Stimulated activated CD4-positive, alpha-beta T cell treated with anti-CD3 and anti-CD28 coated beads, Interleukin-1b, Interleukin-23, amount 100 ng/mL, for 1 hour (primary cell): ENCODE measurements at regions not wholly inside any gene's neighbourhood (a gene's known extent, or its start where the extent isn't known, plus 50 kb on each side); places are given as distances from the start of the nearest gene placed in this dataset.

Source experiments
- DNase-seq, 2 donors: peaks; one replicate each; pipeline ENCODE4 v3.0.0-alpha.2; 2020; ENCODE audit warnings: low read depth in 2 of 2

DNA sequence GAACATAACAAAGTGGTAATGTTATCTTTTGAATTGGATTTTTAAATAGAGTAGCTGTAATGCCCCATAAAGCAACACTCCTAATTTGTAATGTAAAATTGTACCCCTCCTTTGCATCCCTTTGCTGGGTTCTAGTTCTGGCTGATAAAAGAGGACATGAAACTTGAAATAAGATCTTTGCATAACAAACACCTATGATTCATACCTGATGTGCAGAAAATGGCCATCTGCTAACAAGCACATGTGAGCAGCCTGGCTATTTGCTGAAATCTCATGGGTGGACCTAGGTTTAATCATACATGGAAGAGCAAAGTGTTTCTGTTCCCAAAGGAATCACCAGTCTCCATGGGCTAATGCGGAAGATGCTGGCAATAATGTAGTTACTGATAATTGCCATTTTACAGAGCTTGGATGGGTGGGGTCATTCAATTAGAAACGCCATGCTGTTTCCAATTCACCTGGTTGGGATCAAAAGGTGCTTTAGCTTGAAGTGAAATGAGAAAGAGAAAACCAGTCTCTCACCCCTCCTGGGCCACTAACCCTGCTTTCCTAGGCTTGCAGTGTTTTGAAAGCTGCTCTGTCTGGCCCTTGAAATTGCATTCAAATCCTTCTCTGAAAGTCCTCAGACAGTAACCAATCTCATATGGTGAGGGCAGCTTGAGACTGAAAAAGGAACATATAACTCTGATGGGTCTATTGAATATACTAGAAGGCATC lies 585.1 kb downstream of the TLE4 start:
- DNase-seq, result no peak

DNA sequence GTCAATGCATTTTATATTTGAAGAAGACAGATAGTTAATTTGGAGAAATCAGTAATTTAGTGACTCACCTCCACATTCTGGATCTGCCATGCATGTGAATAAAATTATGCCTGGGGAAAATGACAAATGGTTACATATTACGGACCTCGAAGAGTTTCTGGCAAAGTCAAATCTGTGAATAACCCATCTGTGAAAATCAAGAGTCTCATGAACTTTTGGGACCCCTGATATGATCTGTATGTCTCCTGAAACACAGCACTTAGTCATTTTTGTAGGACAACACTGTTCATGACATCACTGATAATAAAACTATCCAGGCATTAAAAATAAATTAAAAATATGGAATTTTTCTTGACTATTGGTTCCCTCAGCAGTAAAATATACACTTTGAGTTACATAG lies 584.5 kb downstream of the TLE4 start:
- no peak for DNase-seq

- DNase-seq, result no peak
Observed at GRCh38 chr9:80147866-80148265, 576.1 kb downstream of the TLE4 start.

GRCh38 chr9:80146466-80146865 lies 574.7 kb downstream of the TLE4 start:
- no peak for DNase-seq

- no peak for DNase-seq
Observed at GRCh38 chr9:80144856-80145255, 573.1 kb downstream of the TLE4 start.

GRCh38 chr9:80144406-80144805 lies 572.6 kb downstream of the TLE4 start:
- no peak for DNase-seq

DNA sequence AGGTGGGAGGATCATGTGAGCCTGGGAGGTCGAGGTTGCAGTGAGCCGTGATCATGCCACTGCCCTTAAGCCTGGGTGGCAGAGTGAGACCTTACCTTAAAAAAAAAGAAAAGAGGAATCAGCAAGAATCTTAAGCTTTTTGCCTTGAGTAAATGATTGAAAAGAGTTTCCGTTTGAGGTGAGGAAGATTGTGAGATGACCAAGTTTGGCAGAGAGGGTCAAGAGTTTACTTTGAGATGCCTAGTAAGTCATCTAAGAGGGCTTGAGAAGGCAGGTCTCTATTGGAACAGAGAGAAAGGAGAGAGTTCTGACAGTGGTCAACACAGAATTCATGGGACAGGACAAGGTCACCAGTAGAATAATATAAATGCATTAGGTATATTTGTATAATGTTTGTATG lies 572.1 kb downstream of the TLE4 start:
- DNase-seq, result no peak

GRCh38 chr9:80134487-80134886 lies 562.7 kb downstream of the TLE4 start:
- DNase-seq, result no peak

- no peak for DNase-seq
Observed at GRCh38 chr9:80131627-80132026, 559.9 kb downstream of the TLE4 start.

GRCh38 chr9:80127920-80128319 lies 556.2 kb downstream of the TLE4 start:
- DNase-seq, result no peak

GRCh38 chr9:80125731-80126264 lies 554.0 kb downstream of the TLE4 start:
- DNase-seq, result no peak

GRCh38 chr9:80117031-80117430 lies 545.3 kb downstream of the TLE4 start:
- DNase-seq, result no peak

- DNase-seq, result no peak
Observed at GRCh38 chr9:80114241-80114640, 542.5 kb downstream of the TLE4 start.

DNA sequence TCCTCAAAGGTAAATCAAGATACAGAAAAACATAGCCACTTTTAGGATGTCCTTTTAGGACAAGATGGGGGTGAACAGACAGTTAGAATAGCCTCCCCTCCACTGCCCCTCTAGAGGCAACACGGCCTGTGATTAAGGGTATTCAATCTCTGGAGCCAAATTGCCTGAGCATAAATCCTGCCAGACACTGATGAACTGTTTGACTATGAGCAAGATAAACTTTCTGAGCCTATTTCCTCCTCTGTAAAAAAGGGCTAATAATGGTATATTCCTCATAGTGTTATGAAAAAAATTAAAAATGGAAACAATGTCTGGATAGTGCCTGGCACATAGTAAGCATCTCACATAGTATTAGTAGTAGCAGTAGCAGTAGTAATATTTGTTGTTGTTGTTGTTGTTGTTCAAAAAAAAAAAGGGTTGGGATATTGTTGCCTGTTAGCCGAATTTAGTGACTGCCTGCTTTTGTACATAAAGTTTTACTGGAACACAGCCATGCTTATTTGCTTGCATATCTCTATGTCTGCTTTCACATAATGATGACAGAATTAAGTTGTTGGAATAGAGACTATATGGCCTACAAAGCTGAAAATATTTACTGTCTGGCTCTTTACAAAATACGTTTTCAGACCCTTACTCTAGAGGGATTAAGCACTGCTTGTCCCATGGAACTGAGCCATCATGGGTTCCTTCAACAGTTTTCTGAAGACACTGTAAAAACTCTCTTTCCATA lies 536.3 kb downstream of the TLE4 start:
- DNase-seq, result no peak

- DNase-seq, result no peak
Observed at GRCh38 chr9:80097476-80097875, 525.7 kb downstream of the TLE4 start.

- DNase-seq, result no peak
Observed at GRCh38 chr9:80094176-80094771, 522.5 kb downstream of the TLE4 start.

DNA sequence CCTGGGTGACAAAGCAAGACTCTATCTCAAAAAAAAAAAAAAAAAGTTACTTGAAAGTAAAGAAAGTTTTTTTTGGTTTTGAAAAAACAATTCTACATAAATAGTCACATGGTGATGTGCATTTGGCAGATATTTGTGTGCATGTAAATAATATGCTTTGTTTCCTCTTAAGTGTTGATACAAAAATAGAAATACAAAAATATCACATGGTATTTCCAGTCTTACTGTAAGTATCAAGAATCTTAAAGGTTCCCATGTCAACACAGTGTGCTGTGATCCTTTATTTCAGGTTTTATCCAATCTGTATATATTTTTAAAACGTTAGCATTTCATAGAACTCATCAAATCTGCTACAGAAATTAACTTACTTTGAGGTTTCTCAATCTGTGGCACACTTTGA lies 521.9 kb downstream of the TLE4 start:
- DNase-seq, result no peak

DNA sequence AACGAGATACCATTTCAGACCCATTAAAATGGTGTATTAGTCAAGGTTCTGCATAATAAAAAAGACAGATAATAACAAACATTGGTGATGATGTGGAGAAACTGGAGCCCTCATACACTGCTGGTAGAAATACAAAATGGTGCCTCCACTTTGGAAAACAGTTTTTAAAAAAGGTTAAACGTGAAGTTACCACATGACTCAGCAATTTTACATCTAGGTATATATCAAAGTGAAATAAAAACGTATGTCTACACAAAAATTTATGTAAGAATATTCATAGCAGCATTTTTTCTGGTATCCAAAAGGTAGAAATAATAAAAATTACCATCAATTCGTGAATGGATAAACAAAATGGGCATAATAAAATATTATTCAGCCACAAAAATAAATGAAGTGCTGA lies 519.8 kb downstream of the TLE4 start:
- no peak for DNase-seq

DNA sequence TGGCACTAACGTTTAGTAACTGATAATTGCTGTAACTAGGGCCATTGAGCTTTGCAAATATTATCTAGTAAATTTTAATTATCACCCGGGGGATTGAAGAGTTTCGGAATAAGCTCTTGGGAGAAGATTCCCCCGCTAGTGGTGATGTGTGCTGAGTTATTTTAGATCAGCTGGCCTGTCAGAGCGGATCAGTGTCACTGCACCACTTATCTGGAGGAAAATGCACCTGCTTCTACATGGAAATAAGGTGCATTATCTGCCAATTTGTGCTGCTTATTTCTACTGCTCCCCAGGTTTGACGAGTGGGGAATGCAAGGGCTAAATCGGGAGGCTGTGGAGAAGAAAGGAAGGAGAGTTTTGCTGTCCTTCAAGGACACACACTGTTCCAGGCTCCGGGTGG lies 518.6 kb downstream of the TLE4 start:
- DNase-seq, result no peak

DNA sequence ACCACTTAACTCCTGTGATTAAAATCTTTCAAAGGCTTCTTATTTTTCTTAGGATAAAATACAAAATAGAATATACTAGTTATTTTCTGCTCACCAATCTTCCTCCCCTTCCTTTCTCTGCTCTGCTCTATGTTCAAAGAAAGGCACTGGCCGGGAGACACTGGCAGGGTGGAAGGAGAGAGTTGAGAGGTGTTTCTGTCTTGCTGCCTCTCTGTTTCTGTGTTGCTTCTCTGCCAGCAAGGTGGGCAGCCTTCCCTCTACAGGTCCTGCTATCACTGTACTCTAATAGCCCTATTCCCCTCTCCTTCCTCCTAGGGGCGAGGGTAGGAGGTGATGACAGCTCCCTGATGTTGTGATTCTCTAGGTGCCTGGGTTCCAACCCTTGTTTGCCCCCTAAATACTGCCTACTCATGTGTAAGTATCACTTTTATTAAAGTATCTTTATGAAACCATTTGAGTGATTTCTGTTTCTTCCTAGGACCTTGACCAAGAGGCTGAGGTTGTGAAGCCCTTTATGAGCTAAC lies 515.1 kb downstream of the TLE4 start:
- DNase-seq, result no peak

DNA sequence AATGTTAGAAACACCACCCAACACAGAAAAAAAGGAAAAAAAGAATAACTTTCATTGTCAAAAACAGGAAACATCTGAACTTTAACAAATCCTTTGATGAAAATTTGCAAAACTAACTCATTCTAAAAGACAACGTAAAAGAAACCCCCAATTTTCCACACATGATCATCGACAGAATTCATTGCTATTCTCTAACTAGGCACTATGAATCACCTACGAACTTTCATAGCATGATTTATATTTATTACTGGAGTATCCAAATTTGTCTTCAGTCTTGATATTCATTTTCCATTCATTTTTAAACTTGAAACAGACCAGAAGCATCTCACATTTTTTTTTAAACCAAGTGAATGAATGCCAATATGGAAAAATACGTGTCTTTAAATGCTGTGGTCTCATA lies 514.6 kb downstream of the TLE4 start:
- no peak for DNase-seq

DNA sequence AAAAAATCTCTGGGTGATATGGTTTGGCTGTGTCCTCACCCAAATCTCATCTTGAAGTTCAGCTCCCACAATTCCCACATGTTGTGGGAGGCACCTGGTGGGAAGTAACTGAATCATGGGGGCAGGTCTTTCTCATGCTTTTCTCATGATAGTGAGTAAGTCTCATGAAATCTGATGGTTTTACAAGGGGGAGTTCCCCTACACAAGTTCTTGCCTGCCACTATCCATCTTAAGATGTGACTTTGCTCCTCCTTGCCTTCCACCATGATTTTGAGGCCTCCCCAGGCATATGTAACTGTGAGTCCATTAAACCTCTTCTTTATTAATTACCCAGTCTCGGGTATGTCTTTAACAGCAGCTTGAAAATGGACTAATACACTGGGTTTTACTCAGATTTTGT lies 513.9 kb downstream of the TLE4 start:
- DNase-seq, result no peak

GRCh38 chr9:80082213-80082612 lies 510.4 kb downstream of the TLE4 start:
- no peak for DNase-seq
